ENCODE measurements at regions not wholly inside any gene's neighbourhood (a gene's known extent, or its start where the extent isn't known, plus 50 kb on each side); places are given as distances from the start of the nearest gene placed in this dataset.

DNA sequence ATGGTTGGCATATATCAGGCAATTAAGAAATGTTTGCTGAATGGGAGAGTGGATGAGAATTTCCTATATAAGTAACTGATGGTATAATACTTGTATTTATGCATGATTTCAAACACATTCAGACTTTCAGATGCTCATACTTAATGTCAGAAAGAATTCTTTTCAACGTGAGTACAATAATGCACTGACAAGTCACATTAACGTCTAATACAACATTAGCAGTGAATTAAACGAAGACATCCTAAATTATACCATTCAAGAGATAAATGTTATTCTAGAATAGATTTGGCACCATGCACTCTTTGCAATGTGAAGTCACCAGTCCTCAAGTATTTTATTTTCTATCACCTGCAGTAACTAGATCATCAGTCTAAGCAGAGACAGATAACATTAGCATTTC is 712.9 kb downstream of the TLE1 start:
- TF ChIP-seq, protein P1, sequence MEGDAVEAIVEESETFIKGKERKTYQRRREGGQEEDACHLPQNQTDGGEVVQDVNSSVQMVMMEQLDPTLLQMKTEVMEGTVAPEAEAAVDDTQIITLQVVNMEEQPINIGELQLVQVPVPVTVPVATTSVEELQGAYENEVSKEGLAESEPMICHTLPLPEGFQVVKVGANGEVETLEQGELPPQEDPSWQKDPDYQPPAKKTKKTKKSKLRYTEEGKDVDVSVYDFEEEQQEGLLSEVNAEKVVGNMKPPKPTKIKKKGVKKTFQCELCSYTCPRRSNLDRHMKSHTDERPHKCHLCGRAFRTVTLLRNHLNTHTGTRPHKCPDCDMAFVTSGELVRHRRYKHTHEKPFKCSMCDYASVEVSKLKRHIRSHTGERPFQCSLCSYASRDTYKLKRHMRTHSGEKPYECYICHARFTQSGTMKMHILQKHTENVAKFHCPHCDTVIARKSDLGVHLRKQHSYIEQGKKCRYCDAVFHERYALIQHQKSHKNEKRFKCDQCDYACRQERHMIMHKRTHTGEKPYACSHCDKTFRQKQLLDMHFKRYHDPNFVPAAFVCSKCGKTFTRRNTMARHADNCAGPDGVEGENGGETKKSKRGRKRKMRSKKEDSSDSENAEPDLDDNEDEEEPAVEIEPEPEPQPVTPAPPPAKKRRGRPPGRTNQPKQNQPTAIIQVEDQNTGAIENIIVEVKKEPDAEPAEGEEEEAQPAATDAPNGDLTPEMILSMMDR (IDR thresholded peaks at IDR 0.05; ENCODE audit: low read length) = no peak
- TF ChIP-seq EZH2 (optimal IDR thresholded peaks at IDR 0.05; ENCODE audit: low read depth, low read length) (no peak), EZH2phosphoT487 (IDR thresholded peaks at IDR 0.05; ENCODE audit: low read length) (no peak)
